Activated CD8-positive, alpha-beta T cell treated with anti-CD3 and anti-CD28 coated beads for 36 hours (primary cell): ENCODE measurements at regions not wholly inside any gene's neighbourhood (a gene's known extent, or its start where the extent isn't known, plus 50 kb on each side); places are given as distances from the start of the nearest gene placed in this dataset.

Experiments
- ATAC-seq: fragments of 200-7000 bp; cut with Tn5 transposase; one replicate; pipeline ENCODE4 v1.10.0; 2021; ENCODE audit warnings: mild to moderate bottlenecking, moderate library complexity
- CTCF ChIA-PET: fragments of 350-600 bp; sonication (Branson Sonifier 250); formaldehyde crosslinking; loops from one replicate; lab custom pipeline; 2021; ENCODE audit warnings: antibody characterized with exemption; lab: Charles Lee
- POLR2A ChIA-PET: fragments of 350-600 bp; sonication (Branson Sonifier 250); formaldehyde crosslinking; loops from one replicate; lab custom pipeline; 2021; ENCODE audit warnings: antibody characterized with exemption; lab: Charles Lee
- DNase-seq: peaks from one replicate; pipeline ENCODE4 v3.0.0-alpha.2; 2020
- H3K27ac Mint-ChIP-seq: one replicate; pipeline ENCODE4 v1.8.0; 2021; ENCODE audit warnings: mild to moderate bottlenecking, mixed read lengths
- H3K27me3 Mint-ChIP-seq: one replicate; pipeline ENCODE4 v1.8.0; 2021; ENCODE audit warnings: mixed read lengths
- H3K36me3 Mint-ChIP-seq: one replicate; pipeline ENCODE4 v1.8.0; 2021; ENCODE audit warnings: low read depth, mixed read lengths
- H3K4me1 Mint-ChIP-seq: one replicate; pipeline ENCODE4 v1.8.0; 2021; ENCODE audit warnings: low read depth, mixed read lengths
- H3K4me3 Mint-ChIP-seq: one replicate; pipeline ENCODE4 v1.8.0; 2021; ENCODE audit warnings: mild to moderate bottlenecking, moderate library complexity, mixed read lengths
- H3K9me3 Mint-ChIP-seq: one replicate; pipeline ENCODE4 v1.8.0; 2021; ENCODE audit warnings: mixed read lengths
- intact Hi-C: fragments of 100-400 bp; cut with micrococcal nuclease; formaldehyde crosslinking; loops from one replicate; pipeline ENCODE4 v1.10.0; 2022
- TF ChIP-seq, protein P1 (sequence below): fragments of 200-600 bp; IDR thresholded peaks from one replicate; pipeline ENCODE4 v1.8.0; 2022; ENCODE audit warnings: antibody characterized with exemption, mild to moderate bottlenecking

DNA sequence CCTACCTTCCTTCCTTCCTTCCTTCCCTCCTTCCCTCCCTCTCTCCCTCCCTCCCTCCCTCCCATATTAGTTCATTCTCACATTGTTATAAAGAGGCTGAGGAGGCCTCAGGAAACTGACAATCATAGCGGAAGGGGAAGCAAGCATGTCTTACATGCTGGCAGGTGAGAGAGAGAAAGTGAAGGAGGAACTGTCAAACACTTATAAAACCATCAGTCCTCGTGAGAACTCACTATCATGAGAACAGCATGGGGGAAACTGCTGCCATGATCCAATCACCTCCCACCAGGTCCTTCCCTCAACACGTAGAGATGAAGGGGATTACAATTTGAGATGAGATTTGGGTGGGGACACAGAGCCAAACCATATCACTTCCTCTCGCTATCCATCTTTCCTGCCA, 281.6 kb upstream of the FOXF1 start:
- Mint-ChIP-seq H3K4me1 (no peaks in the 10 kb centered on the region), H3K9me3 (no peaks in the 10 kb centered on the region), H3K4me3 (no peak overlapping the region), H3K27ac (no peak overlapping the region), H3K36me3 (no peaks in the 10 kb centered on the region), H3K27me3 (peaks cover 12% of the 10 kb centered on the region)
- intact Hi-C loops, result no loop called here
- ChIA-PET POLR2A (interaction anchor here (1.2 kb wide), 1 partner anchor 13 kb away, joined by 4 read pairs; no protein-coding TSS in a partner anchor), CTCF (no interaction called here)
- DNase-seq (no peak), ATAC-seq (no peak)
- TF ChIP-seq, protein P1, sequence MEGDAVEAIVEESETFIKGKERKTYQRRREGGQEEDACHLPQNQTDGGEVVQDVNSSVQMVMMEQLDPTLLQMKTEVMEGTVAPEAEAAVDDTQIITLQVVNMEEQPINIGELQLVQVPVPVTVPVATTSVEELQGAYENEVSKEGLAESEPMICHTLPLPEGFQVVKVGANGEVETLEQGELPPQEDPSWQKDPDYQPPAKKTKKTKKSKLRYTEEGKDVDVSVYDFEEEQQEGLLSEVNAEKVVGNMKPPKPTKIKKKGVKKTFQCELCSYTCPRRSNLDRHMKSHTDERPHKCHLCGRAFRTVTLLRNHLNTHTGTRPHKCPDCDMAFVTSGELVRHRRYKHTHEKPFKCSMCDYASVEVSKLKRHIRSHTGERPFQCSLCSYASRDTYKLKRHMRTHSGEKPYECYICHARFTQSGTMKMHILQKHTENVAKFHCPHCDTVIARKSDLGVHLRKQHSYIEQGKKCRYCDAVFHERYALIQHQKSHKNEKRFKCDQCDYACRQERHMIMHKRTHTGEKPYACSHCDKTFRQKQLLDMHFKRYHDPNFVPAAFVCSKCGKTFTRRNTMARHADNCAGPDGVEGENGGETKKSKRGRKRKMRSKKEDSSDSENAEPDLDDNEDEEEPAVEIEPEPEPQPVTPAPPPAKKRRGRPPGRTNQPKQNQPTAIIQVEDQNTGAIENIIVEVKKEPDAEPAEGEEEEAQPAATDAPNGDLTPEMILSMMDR, result no peak

DNA sequence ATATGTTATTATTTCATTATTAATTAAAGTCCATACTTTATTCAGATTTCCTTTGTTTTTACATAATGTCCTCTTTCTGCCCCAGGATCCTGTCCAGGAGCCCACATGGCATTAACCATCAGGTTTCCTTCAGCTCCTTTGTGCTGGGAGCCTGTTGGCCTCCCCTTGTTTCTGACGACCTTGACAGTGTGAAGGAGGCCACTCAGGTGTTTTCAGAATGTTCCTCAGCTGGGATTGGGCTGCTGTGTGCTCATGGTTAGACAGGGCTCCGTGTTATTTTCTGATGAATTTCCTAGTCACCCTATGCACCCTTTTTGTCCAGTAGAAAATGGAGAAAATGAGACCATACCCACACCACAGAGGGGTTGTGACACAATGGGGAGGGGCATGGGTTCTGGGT, 281.0 kb upstream of the FOXF1 start:
- no peak overlapping the region for H3K4me3 Mint-ChIP-seq

DNA sequence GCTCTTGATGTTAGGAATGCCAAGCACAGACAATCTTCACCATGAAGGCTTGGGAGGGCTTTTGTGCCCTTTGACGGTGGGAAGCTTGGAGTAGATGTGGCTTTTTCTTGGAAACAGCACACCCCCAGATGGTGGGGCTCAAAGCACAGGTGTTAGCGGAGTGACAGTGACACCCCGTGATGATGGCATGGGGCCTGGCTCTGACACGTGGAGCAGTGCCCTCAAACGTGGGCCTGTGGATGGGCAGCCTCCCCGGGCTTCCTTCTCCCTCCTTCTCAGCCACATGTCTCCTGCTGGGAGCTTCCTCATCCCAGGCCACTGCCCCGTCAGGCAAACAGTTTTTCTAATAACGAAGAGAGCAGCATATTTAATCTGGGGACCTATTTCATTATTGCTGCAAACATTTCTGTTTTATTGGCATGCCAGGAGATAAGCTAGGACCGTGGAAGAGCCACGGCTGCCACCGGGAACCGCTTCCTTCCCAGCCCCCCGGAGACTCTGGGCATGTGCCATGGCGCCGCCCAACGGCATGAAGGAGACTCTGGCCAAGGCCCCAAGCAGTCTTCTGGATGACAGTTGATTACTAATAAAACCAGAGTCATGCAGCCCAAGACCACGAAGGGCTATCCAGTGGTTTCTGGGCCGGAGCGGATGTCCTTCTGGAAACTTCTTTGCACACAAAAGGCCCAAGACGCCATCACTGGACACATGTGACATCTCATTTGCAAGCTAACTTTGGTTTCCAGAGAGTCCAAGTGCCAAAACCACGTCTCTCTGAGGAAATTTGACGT, 280.3 kb upstream of the FOXF1 start:
- TF ChIP-seq, protein P1, result no peak
- ATAC-seq, result no peak
- Mint-ChIP-seq H3K9me3 (no peaks in the 10 kb centered on the region), H3K27ac (no peak overlapping the region), H3K4me3 (no peak overlapping the region), H3K27me3 (peaks cover 12% of the 10 kb centered on the region), H3K4me1 (no peaks in the 10 kb centered on the region), H3K36me3 (no peaks in the 10 kb centered on the region)
- intact Hi-C loops, result no loop called here
- POLR2A ChIA-PET, result interaction anchor here (0.7 to 1.2 kb wide), 2 partner anchors 14 to 245 kb away, joined by 3 to 4 read pairs; no protein-coding TSS in a partner anchor
- DNase-seq, result no peak
- CTCF ChIA-PET, result no interaction called here

More for the DNA sequence above, 281.0 kb upstream of the FOXF1 start:
- Mint-ChIP-seq H3K27me3 (peaks cover 12% of the 10 kb centered on the region), H3K9me3 (no peaks in the 10 kb centered on the region), H3K36me3 (no peaks in the 10 kb centered on the region), H3K4me1 (no peaks in the 10 kb centered on the region), H3K27ac (no peak overlapping the region)
- POLR2A ChIA-PET, result interaction anchor here (0.7 to 1.2 kb wide), 2 partner anchors 14 to 244 kb away, joined by 3 to 4 read pairs; no protein-coding TSS in a partner anchor
- CTCF ChIA-PET, result no interaction called here
- DNase-seq (no peak), ATAC-seq (no peak)
- intact Hi-C loops, result no loop called here
- TF ChIP-seq, protein P1, result no peak

DNA sequence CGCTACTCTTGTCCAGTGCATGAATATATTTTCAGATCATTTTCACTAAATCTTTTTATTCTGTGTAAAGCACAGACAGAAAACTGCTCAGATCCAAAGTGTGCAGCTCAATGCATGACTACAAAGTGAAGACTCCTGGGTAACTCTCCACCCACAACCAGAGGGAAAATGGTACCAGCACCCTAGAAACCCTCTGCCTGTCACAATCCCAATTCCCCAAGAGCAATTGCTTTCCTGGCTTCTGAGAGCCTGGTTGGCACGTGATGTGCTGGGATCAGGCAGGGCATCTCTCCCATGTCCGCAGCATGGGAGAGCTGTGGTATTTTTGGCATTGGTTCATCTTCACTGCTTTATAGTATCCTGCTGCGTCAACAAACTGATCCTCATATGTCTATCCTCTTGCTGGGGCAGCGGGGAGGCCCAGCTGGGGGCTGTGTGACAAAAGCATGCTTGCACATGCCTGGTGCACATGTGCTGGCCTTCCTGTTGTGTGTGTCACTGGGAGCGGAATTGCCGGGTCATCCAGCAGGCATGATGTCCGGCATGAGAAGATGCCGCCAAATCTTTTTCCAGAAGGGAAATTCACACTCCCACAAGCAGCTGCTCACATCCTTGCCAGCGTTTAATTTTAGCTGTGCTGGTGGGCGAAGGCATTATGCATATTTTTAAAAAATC, 278.9 kb upstream of the FOXF1 start:
- no peak overlapping the region for H3K4me3 Mint-ChIP-seq
- CTCF ChIA-PET, result no interaction called here
- H3K4me1 Mint-ChIP-seq, result no peaks in the 10 kb centered on the region
- no peak for ATAC-seq
- TF ChIP-seq, protein P1, result no peak
- H3K9me3 Mint-ChIP-seq, result no peaks in the 10 kb centered on the region
- H3K27ac Mint-ChIP-seq, result no peak overlapping the region
- H3K27me3 Mint-ChIP-seq, result peaks cover 12% of the 10 kb centered on the region
- intact Hi-C loops, result no loop called here
- DNase-seq, result no peak
- POLR2A ChIA-PET, result no interaction called here
- H3K36me3 Mint-ChIP-seq, result no peaks in the 10 kb centered on the region

DNA sequence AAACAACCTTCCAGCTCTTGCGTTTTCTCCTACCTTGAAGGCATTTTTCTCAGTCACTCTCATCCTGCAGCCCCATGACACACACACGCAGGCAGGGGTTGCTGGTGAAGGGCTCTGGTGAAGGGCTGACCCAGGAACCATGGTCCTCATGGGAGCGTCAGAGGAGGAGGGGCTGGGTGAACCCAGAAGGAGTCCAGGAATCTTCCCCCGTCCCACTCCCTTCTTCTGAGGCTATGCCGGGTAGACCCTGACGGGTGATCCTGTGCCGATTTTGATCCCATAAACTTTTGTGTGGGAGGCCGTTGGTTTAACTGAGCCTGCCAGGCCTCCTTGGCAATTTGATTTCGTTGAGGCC, 278.4 kb upstream of the FOXF1 start:
- intact Hi-C loops, result no loop called here
- ATAC-seq (no peak), DNase-seq (no peak)
- Mint-ChIP-seq H3K4me3 (no peak overlapping the region), H3K27ac (no peak overlapping the region), H3K36me3 (no peaks in the 10 kb centered on the region), H3K4me1 (no peaks in the 10 kb centered on the region), H3K9me3 (no peaks in the 10 kb centered on the region), H3K27me3 (peaks cover 12% of the 10 kb centered on the region)
- CTCF ChIA-PET, result no interaction called here
- TF ChIP-seq, protein P1, result no peak
- POLR2A ChIA-PET, result no interaction called here
